ENCODE measurements at regions not wholly inside any gene's neighbourhood (a gene's known extent, or its start where the extent isn't known, plus 50 kb on each side); places are given as distances from the start of the nearest gene placed in this dataset.

GRCh38 chr11:26846227-26846626 lies 124.4 kb upstream of the SLC5A12 start:
- Histone ChIP-seq H3K27ac (no peak overlapping the region), H3K27me3 (no peaks in the 10 kb centered on the region)

GRCh38 chr11:26847459-26847858 lies 125.6 kb upstream of the SLC5A12 start:
- Histone ChIP-seq H3K27ac (no peak overlapping the region), H3K27me3 (no peaks in the 10 kb centered on the region), H3K36me3 (no peaks in the 10 kb centered on the region), H3K4me1 (no peaks in the 10 kb centered on the region), H3K9me3 (no peaks in the 10 kb centered on the region), H3K4me3 (no peak overlapping the region)
- no peak for DNase-seq
- no peak for TF ChIP-seq CTCF (IDR thresholded peaks at IDR 0.05)
- TF ChIP-seq POLR2A (IDR thresholded peaks at IDR 0.05) = no peak

More at GRCh38 chr11:26846227-26846626, 124.4 kb upstream of the SLC5A12 start:
- H3K9me3 ChIP-seq = no peaks in the 10 kb centered on the region
- no peak for DNase-seq
- no peak overlapping the region for H3K4me3 ChIP-seq
- H3K4me1 ChIP-seq = no peaks in the 10 kb centered on the region
- no peaks in the 10 kb centered on the region for H3K36me3 ChIP-seq
- TF ChIP-seq POLR2A (IDR thresholded peaks at IDR 0.05) (no peak), CTCF (IDR thresholded peaks at IDR 0.05) (no peak)

GRCh38 chr11:26847977-26848376 lies 126.1 kb upstream of the SLC5A12 start:
- Histone ChIP-seq H3K36me3 (no peaks in the 10 kb centered on the region), H3K4me1 (no peaks in the 10 kb centered on the region), H3K27me3 (no peaks in the 10 kb centered on the region), H3K9me3 (no peaks in the 10 kb centered on the region), H3K27ac (no peak overlapping the region), H3K4me3 (no peak overlapping the region)
- TF ChIP-seq POLR2A (IDR thresholded peaks at IDR 0.05) (no peak), CTCF (IDR thresholded peaks at IDR 0.05) (no peak)
- no peak for DNase-seq

- no peak for TF ChIP-seq CTCF (IDR thresholded peaks at IDR 0.05)
- no peak for TF ChIP-seq POLR2A (IDR thresholded peaks at IDR 0.05)
- Histone ChIP-seq H3K36me3 (no peaks in the 10 kb centered on the region), H3K27me3 (no peaks in the 10 kb centered on the region), H3K27ac (no peak overlapping the region), H3K4me3 (no peak overlapping the region), H3K9me3 (no peaks in the 10 kb centered on the region), H3K4me1 (no peaks in the 10 kb centered on the region)
- DNase-seq = no peak
These were observed 127.2 kb upstream of the SLC5A12 start for GRCh38 chr11:26849036-26849435.

GRCh38 chr11:26851291-26851690 lies 129.4 kb upstream of the SLC5A12 start:
- H3K27ac ChIP-seq = no peak overlapping the region
- DNase-seq = no peak
- no peaks in the 10 kb centered on the region for H3K27me3 ChIP-seq
- no peaks in the 10 kb centered on the region for H3K36me3 ChIP-seq
- no peaks in the 10 kb centered on the region for H3K4me1 ChIP-seq
- no peak for TF ChIP-seq POLR2A (IDR thresholded peaks at IDR 0.05)
- TF ChIP-seq CTCF (IDR thresholded peaks at IDR 0.05) = no peak
- H3K4me3 ChIP-seq = no peak overlapping the region
- H3K9me3 ChIP-seq = no peaks in the 10 kb centered on the region

- DNase-seq = no peak
- H3K9me3 ChIP-seq = no peaks in the 10 kb centered on the region
- H3K27ac ChIP-seq = no peak overlapping the region
- no peaks in the 10 kb centered on the region for H3K4me1 ChIP-seq
- no peaks in the 10 kb centered on the region for H3K27me3 ChIP-seq
- no peaks in the 10 kb centered on the region for H3K36me3 ChIP-seq
- TF ChIP-seq POLR2A (IDR thresholded peaks at IDR 0.05) (no peak), CTCF (IDR thresholded peaks at IDR 0.05) (no peak)
- H3K4me3 ChIP-seq = no peak overlapping the region
These were observed 129.8 kb upstream of the SLC5A12 start for GRCh38 chr11:26851696-26852095.

All from Peyer's patch (tissue), 4 donors.